NCI-H2107 (cell line): ENCODE measurements at regions not wholly inside any gene's neighbourhood (a gene's known extent, or its start where the extent isn't known, plus 50 kb on each side); places are given as distances from the start of the nearest gene placed in this dataset.
A peak's percentile ranks its signal among the peaks of the same experiment; 100 is the strongest.
"Not testable (repeated sequence)": the region's sequence is repeated elsewhere in the genome, so short reads cannot be mapped to it uniquely, and the experiment has no call there.

Experiments used
- DNase-seq: peaks from one replicate; lab custom pipeline; 2025; lab: John Stamatoyannopoulos, UW

- no peak for DNase-seq
These were observed 160.3 kb upstream of the FMN2 start for GRCh38 chr1:239931341-239931740.

GRCh38 chr1:239939602-239940001, 152.1 kb upstream of the FMN2 start:
- no peak for DNase-seq

GRCh38 chr1:239943761-239944160, 147.9 kb upstream of the FMN2 start:
- no peak for DNase-seq

GRCh38 chr1:239944666-239945065, 147.0 kb upstream of the FMN2 start:
- no peak for DNase-seq

GRCh38 chr1:239947801-239948200, 143.9 kb upstream of the FMN2 start:
- no peak for DNase-seq

DNA sequence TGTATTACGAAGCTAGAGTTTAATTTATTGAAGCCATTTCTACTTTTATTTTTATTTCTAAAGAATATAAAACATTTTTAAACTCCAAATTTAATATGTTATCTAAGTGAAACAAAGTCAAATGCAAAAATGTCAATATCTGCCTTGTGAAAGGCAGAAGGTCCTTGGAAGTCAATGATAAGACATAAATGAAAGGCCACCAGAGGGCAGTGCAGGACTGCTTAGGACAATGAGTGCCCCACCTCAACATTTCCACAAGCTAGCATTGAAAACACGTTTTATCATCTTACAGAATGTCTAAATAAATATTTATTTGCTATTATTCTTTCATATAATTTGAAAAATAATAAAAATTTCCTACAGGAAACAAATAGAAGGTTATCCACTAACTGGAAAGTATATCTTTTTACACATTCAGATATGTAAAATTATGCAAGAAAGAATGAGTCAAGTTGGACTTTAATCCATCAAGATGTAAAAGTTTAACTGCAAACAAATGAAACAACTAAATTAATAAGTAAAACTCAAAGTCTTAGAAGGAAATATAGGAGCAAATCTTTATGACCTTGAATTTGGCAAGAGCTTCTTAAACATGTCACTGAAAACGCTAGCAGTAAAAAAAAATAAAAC, 140.1 kb upstream of the FMN2 start:
- peak; percentile 15 for DNase-seq

GRCh38 chr1:239952348-239953308, 139.1 kb upstream of the FMN2 start:
- no peak for DNase-seq

DNA sequence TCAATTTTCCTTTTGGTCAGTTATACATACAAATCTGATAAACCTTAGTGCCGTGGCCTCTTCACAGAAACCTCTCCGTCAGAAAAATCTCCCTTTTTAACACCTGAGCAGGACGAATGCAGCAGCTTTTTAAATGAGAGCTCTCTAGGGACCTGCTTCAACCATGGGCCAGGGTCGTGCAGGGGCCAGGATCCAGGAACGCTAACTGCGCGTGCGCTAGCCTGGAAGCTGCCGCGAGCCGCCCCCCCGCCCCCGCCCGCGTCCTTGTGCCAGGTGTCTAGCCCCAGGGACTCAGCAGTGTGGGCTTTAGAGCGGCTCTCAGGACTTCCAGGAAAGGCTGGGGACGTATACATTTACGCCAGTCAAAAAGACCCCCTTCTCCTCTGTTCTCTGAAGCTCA, 136.8 kb upstream of the FMN2 start:
- DNase-seq, result no peak

DNA sequence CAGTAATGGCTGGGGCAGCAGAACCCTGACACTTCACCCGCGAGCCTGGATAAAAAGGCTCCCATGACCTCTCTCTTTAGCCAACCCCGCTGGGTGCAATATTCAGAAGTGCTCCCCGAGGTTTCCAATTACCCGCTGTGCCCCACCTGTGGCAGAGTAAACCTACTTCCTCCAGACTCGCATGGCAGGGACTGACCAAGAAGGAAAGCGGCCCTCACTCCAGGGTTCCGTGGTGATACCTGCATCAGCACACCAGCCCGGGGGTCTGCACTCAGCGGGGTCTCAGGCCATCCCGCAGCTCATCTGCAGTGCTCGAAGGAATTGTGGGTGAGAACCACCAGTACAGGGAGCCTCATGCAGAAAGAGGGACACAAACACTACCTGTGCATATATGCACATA, 136.3 kb upstream of the FMN2 start:
- no peak for DNase-seq

- no peak for DNase-seq
These were observed 135.4 kb upstream of the FMN2 start for GRCh38 chr1:239956263-239956662.

GRCh38 chr1:239958063-239958462, 133.6 kb upstream of the FMN2 start:
- no peak for DNase-seq

DNA sequence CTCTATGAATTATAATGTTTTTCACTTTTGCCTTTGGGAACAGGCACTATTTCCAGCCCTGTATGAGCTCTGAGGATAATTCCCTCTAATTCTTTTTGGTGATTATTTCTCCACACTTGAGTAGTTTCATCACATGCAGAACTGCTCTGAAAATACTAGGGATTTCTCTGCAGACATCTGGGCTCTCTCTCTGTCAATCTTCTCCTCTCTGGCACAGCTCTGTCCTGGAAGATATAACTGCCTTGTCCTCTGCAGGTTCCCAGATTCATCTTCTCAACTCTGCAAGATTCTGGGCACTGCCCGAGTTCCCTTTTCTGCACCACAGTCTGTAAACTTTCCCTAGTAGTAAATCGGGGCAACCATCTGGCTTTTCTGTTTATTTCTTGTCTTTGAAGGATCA, 131.3 kb upstream of the FMN2 start:
- DNase-seq, result no peak

DNA sequence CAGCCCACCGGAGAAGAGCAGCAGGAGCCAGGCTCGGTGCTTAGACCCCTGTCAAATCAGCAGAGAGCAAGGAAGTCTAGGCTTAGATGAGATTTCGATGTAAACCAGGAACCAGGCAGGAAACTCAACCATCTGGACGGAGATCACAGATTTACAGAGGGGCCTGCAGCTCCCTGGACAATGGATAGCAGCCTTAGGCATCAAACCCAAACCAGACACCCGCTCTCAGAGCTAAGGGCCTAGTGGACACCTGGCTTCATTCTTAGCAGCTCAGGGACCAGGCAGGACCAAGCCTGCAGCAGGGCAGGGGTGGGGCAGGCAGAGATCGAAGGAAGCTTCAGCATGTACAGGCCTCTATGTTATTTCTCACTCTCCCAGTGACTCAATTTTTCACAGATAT, 127.8 kb upstream of the FMN2 start:
- no peak for DNase-seq

- peak; percentile 4 for DNase-seq
These were observed 115.3 kb upstream of the FMN2 start for GRCh38 chr1:239976130-239976968.

DNA sequence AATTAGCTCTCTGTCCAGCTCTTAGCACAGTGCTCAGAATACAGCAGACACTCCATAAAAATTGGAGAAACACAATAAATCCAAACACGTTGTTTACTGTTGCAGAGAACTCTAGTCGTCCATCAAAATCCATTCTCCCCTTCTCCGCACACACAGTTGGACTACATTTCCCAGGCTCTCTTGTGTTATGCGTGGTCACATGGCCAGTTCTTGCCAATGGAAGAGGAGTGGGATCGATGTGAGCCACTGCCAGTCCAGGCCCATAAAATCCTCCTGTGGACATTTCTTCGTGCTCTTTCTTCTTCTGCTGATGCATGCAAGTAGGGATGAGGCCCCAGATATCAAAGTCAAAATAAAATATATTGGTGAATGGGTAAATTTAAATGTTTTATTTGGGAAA, 114.3 kb upstream of the FMN2 start:
- no peak for DNase-seq

GRCh38 chr1:239979456-239979855, 112.2 kb upstream of the FMN2 start:
- DNase-seq, result no peak

DNA sequence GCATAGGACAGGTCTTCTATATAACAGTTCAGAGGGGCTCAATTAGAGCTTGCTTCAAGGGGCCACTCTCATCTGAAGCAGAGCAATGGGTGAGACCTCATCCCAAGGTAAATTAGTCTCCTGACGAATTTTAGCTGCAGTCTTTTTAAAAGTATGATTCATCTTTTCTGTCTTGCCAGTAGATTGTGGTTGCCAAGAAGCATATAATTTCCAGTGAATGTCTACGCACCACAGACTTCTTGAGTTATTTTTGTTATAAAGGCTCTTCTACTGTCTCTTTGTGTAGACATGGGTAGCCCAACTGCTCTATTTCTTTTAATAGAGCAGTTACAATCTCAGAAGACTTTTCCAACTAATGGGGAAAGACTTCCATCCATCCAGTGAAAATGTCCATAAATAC, 108.9 kb upstream of the FMN2 start:
- no peak for DNase-seq

DNA sequence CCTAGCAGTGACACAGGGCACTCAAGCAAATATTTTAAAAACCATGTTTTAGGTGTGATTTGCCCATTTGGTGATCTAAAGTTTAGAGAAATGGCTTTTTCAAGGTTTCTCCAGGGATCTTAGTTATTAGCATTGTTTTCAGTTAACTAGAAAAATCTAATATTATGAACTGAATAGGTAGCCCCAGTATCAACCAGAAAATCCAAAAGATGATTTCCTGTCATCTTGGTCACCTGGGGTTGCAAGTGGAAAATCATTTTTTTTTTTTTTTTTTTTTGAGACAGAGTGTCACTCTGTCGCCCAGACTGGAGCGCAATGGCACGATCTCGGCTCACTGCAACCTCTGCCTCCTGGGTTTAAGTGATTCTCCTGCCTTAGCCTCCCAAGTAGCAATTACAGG, 106.6 kb upstream of the FMN2 start:
- no peak for DNase-seq

DNA sequence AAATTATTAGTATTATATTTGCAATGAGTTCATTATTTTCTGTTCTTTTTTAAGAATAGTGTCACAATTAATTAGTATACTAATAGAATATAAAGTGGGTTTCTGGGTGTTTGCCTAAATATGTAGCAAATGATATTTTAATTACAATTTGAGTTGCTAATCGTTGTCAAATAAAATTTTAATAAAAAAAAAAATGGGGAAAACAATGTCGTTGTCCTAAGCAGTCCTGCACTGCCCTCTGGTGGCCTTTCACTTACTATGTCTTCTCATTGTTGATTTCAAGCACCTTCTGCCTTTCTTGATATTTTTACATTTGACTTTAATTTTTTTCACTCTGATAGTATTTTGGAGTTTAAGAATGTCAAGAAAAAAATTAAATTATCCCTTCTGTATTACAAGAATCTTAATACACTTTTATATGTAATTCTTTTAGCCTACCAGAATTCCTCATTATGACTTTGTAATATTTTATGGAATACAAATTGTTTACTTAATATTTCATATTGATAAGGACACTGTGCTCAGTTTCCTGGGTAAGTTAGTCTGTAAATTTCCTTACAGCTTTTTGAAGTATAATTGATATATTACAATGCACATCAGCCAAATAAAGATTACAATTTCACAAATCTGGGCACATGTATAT, 104.5 kb upstream of the FMN2 start:
- DNase-seq, result no peak

- DNase-seq, result no peak
These were observed 101.7 kb upstream of the FMN2 start for GRCh38 chr1:239989990-239990389.

DNA sequence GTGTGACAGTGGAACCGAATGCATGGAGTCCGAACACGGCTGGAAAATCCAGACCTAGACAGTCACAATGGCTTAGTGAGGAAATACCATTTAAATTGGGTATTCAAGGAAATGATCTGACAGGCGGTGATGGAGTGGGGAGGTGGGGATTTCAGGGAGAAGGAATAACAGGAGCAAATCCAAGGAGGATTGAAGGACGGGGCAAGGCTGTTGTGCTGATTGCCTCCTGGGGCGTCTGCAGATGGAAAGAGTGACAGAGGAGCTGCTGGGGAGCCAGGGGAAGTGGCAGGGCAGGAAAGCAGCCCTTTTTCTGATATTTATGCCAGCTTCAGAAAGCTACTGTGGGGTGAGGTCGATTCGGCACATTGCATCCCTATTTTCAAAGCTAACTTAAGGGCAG, 99.1 kb upstream of the FMN2 start:
- not testable (repeated sequence) for DNase-seq

DNA sequence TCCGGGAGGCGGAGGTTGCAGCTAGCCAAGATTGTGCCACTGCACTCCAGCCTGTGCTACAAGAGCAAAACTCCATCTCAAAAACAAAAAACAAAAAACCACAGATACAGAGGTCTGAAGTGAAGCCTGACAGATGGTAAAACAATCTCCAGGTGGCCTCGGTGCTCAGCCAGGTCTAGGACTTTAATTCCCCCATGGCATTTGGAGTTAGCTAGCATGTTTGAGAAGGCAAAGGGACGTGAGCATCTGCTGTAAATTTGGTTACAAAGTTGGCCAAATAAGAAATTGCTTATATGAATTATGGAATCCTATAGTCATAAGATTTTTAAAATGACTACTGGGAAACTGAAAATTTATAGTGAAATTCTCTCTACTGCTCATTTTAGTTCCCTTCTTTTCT, 98.3 kb upstream of the FMN2 start:
- no peak for DNase-seq
